HCT116 (cell line): ENCODE measurements at regions not wholly inside any gene's neighbourhood (a gene's known extent, or its start where the extent isn't known, plus 50 kb on each side); places are given as distances from the start of the nearest gene placed in this dataset.

Source experiments
- ATAC-seq: fragments of 200-7000 bp; cut with Tn5 transposase; 2 replicates; pipeline ENCODE4 v1.9.1; 2020; ENCODE audit warnings: mild to moderate bottlenecking, moderate library complexity
- BruUV-seq: library from RNA; stranded (reverse); fragments of 400-500 nt; replicated peaks from 2 replicates; lab custom pipeline; 2021; lab: Mats Ljungman, UMichigan
- CTCF ChIA-PET: fragments of 300-600 bp; sonication (Branson Sonifier 250); formaldehyde crosslinking; loops from one replicate; lab custom pipeline; 2021; ENCODE audit warnings: antibody characterized with exemption; lab: Charles Lee
- POLR2A ChIA-PET: fragments of 300-600, 350-600 bp; sonication (Branson Sonifier 250); formaldehyde crosslinking; loops from one replicate; lab custom pipeline; 2021; ENCODE audit warnings: antibody characterized with exemption; lab: Charles Lee
- RAD21 ChIA-PET, 2 experiments: fragments of 300-600 bp; sonication (Branson Sonifier 250); formaldehyde crosslinking; loops; one replicate each; lab custom pipeline; 2023; ENCODE audit warnings: low total read pairs in 2 of 2; ENCODE audit not compliant: uncharacterized antibody in 2 of 2, unreplicated experiment in 2 of 2, low non-redundant PET in 1 of 2; lab: Charles Lee
- DNase-seq: peaks from one replicate; pipeline ENCODE4 v3.0.0-alpha.2; 2010; ENCODE audit warnings: low read depth, low spot score
- H2AFZ ChIP-seq: fragments of 200-600 bp; shearing (Covaris generic), sonication (generic); 2 replicates; pipeline ENCODE4 v1.6.1; 2017; ENCODE audit warnings: low read depth, mixed run types, mixed read lengths, antibody characterized with exemption, low read length; ENCODE audit not compliant: poor library complexity, severe bottlenecking
- H3K27ac ChIP-seq: 2 replicates; pipeline ENCODE4 v1.5.1; 2012; ENCODE audit warnings: low read depth, low read length
- H3K27me3 ChIP-seq: fragments of 200-600 bp; sonication (generic); 2 replicates; pipeline ENCODE4 v1.6.1; 2016; ENCODE audit warnings: mixed run types, low read length, mixed read lengths; ENCODE audit not compliant: insufficient read depth
- H3K36me3 ChIP-seq, 2 experiments: fragments of 200-500 bp in 1 of 2; fragments of 200-600 bp in 1 of 2; sonication (Bioruptor generic) in 1 of 2; sonication (generic) in 1 of 2; 2 replicates each; pipeline versions ENCODE4 v1.5.1 to v1.6.1; 2014 to 2016; ENCODE audit warnings: low read length in 2 of 2, inconsistent platforms in 1 of 2, mixed read lengths in 1 of 2, mixed run types in 1 of 2; ENCODE audit not compliant: insufficient read depth in 2 of 2, control insufficient read depth in 1 of 2
- H3K4me1 ChIP-seq, 2 experiments: fragments of 200-600 bp in 1 of 2; sonication (generic) in 1 of 2; 2 replicates each; pipeline versions ENCODE4 v1.5.1 to v1.6.1; 2012 to 2017; ENCODE audit warnings: low read length in 2 of 2, inconsistent platforms in 1 of 2, mild to moderate bottlenecking in 1 of 2, mixed read lengths in 1 of 2, mixed run types in 1 of 2, moderate library complexity in 1 of 2; ENCODE audit not compliant: insufficient read depth in 2 of 2, control insufficient read depth in 1 of 2
- H3K4me2 ChIP-seq: fragments of 200-600 bp; sonication (generic); 2 replicates; pipeline ENCODE4 v1.6.1; 2017; ENCODE audit warnings: mixed run types, low read length, mixed read lengths
- H3K4me3 ChIP-seq, 2 experiments: fragments of 200-600 bp in 1 of 2; sonication (generic) in 1 of 2; replicated peaks in 1 of 2; 2 replicates each; pipeline ENCODE4 v1.5.1; 2011 to 2016; ENCODE audit warnings: low read length in 2 of 2, control low read depth in 1 of 2, low read depth in 1 of 2, mild to moderate bottlenecking in 1 of 2, mixed read lengths in 1 of 2, mixed run types in 1 of 2
- H3K79me2 ChIP-seq: fragments of 200-600 bp; sonication (generic); 2 replicates; pipeline ENCODE4 v1.6.1; 2017; ENCODE audit warnings: mild to moderate bottlenecking, mixed run types, low read length, moderate library complexity, mixed read lengths; ENCODE audit not compliant: insufficient read depth
- H3K9ac ChIP-seq: fragments of 200-600 bp; sonication (generic); 2 replicates; pipeline ENCODE4 v1.6.1; 2016; ENCODE audit warnings: low read length, mixed read lengths
- H3K9me2 ChIP-seq: fragments of 200-600 bp; sonication (generic), shearing (Covaris generic); 2 replicates; pipeline ENCODE4 v1.6.1; 2017; ENCODE audit warnings: mixed run types, mild to moderate bottlenecking, moderate library complexity; ENCODE audit not compliant: insufficient read depth
- H3K9me3 ChIP-seq, 2 experiments: fragments of 200-500 bp in 1 of 2; fragments of 200-600 bp in 1 of 2; sonication (Bioruptor generic) in 1 of 2; sonication (generic) in 1 of 2; 2 replicates each; pipeline ENCODE4 v1.6.1; 2014 to 2017; ENCODE audit warnings: low read length in 2 of 2, mixed read lengths in 2 of 2, inconsistent platforms in 1 of 2, low read depth in 1 of 2, mild to moderate bottlenecking in 1 of 2, mixed run types in 1 of 2, moderate library complexity in 1 of 2; ENCODE audit not compliant: control insufficient read depth in 1 of 2, insufficient read depth in 1 of 2
- H4K20me1 ChIP-seq: fragments of 200-600 bp; sonication (generic), shearing (Covaris generic); 2 replicates; pipeline ENCODE4 v1.6.1; 2017; ENCODE audit warnings: mixed run types, mild to moderate bottlenecking, moderate library complexity; ENCODE audit not compliant: insufficient read depth
- ATF3 ChIP-seq: IDR thresholded peaks from 2 replicates; pipeline ENCODE4 v1.6.1; 2012
- CBX3 ChIP-seq: IDR thresholded peaks from 2 replicates; pipeline ENCODE4 v1.6.1; 2012; ENCODE audit warnings: low read depth
- CEBPB ChIP-seq: IDR thresholded peaks from 2 replicates; pipeline ENCODE4 v1.6.1; 2012; ENCODE audit warnings: low read depth
- CTCF ChIP-seq, 3 experiments: fragments of 200-600 bp in 1 of 3; sonication (generic) in 1 of 3; IDR thresholded peaks in 2 of 3; conservative IDR thresholded peaks in 1 of 3; 2 replicates each; pipeline ENCODE4 v1.5.1; 2012 to 2017; ENCODE audit warnings: low read depth in 2 of 3, low read length in 2 of 3, antibody characterized with exemption in 1 of 3, borderline replicate concordance in 1 of 3, control low read depth in 1 of 3, mild to moderate bottlenecking in 1 of 3, mixed read lengths in 1 of 3, mixed run types in 1 of 3, moderate library complexity in 1 of 3; ENCODE audit not compliant: insufficient read depth in 1 of 3
- EGR1 ChIP-seq: IDR thresholded peaks from 2 replicates; pipeline ENCODE4 v1.6.1; 2012; ENCODE audit warnings: low read depth
- ELF1 ChIP-seq: IDR thresholded peaks from 2 replicates; pipeline ENCODE4 v1.6.1; 2012; ENCODE audit warnings: low read depth, borderline replicate concordance
- FOSL1 ChIP-seq: IDR thresholded peaks from 2 replicates; pipeline ENCODE4 v1.6.1; 2012; ENCODE audit warnings: low read depth
- MAX ChIP-seq: IDR thresholded peaks from 2 replicates; pipeline ENCODE4 v1.6.1; 2012
- POLR2AphosphoS5 ChIP-seq: IDR thresholded peaks from 2 replicates; pipeline ENCODE4 v1.6.1; 2011; ENCODE audit warnings: mild to moderate bottlenecking, low read depth, low read length, moderate library complexity
- RAD21 ChIP-seq: IDR thresholded peaks from 2 replicates; pipeline ENCODE4 v1.6.1; 2012; ENCODE audit warnings: low read depth, mild to moderate bottlenecking
- SIN3A ChIP-seq: IDR thresholded peaks from 2 replicates; pipeline ENCODE4 v1.6.1; 2012; ENCODE audit warnings: low read depth
- SRF ChIP-seq: IDR thresholded peaks from 2 replicates; pipeline ENCODE4 v1.6.1; 2012; ENCODE audit warnings: low read depth
- ZBTB33 ChIP-seq: IDR thresholded peaks from 2 replicates; pipeline ENCODE4 v1.6.1; 2011; ENCODE audit warnings: mild to moderate bottlenecking, low read length, moderate library complexity; ENCODE audit not compliant: insufficient replicate concordance; ENCODE audit errors: extremely low read depth
- ZNF274 ChIP-seq: fragments of 200-500 bp; sonication (Bioruptor generic); IDR thresholded peaks from 2 replicates; pipeline ENCODE4 v1.6.1; 2014; ENCODE audit warnings: mild to moderate bottlenecking, low read depth, low read length, inconsistent platforms
- intact Hi-C: fragments of 100-400 bp; cut with micrococcal nuclease; formaldehyde crosslinking; loops from 2 replicates; pipeline ENCODE4 v1.10.0; 2022

GRCh38 chr15:69686626-69687025, 234.0 kb downstream of the RPLP1 start:
- BruUV-seq = no TSS peak
- Histone ChIP-seq H3K4me3 (no peak overlapping the region), H3K4me1 (no peaks in the 10 kb centered on the region), H3K27ac (no peak overlapping the region), H4K20me1 (no peaks in the 10 kb centered on the region), H3K79me2 (no peaks in the 10 kb centered on the region), H3K36me3 (no peaks in the 10 kb centered on the region), H3K27me3 (peaks cover 8% of the 10 kb centered on the region; the same call in 1 of the 2 replicates), H2AFZ (no peak overlapping the region), H3K9me3 (peaks cover 6 to 20% of the 10 kb centered on the region in 2 experiments; a peak in 2 of 4 replicates), H3K9ac (no peak overlapping the region), H3K9me2 (no peaks in the 10 kb centered on the region), H3K4me2 (no peak overlapping the region)
- TF ChIP-seq POLR2AphosphoS5 = no peak
- TF ChIP-seq ELF1 = no peak
- no peak for TF ChIP-seq RAD21
- TF ChIP-seq CTCF (IDR thresholded peaks at IDR 0.05 in 2 of 3, conservative IDR thresholded peaks at IDR 0.05 in 1 of 3; ENCODE audit: borderline replicate concordance in 1 of 3, insufficient read depth in 1 of 3, low read depth in 2 of 3, low read length in 2 of 3) = no peak
- TF ChIP-seq MAX = no peak
- no peak for TF ChIP-seq SRF
- no peak for TF ChIP-seq ZBTB33
- TF ChIP-seq CBX3 = no peak
- no peak for TF ChIP-seq FOSL1
- TF ChIP-seq EGR1 = no peak
- TF ChIP-seq SIN3A = no peak
- no peak for TF ChIP-seq CEBPB
- no peak for TF ChIP-seq ZNF274
- TF ChIP-seq ATF3 = no peak
- DNase-seq (no peak), ATAC-seq (no peak)
- POLR2A ChIA-PET = no interaction called here
- intact Hi-C loops = no loop called here
- CTCF ChIA-PET = no interaction called here
- RAD21 ChIA-PET = no interaction called here
